ENCODE measurements at regions not wholly inside any gene's neighbourhood (a gene's known extent, or its start where the extent isn't known, plus 50 kb on each side); places are given as distances from the start of the nearest gene placed in this dataset.

DNA sequence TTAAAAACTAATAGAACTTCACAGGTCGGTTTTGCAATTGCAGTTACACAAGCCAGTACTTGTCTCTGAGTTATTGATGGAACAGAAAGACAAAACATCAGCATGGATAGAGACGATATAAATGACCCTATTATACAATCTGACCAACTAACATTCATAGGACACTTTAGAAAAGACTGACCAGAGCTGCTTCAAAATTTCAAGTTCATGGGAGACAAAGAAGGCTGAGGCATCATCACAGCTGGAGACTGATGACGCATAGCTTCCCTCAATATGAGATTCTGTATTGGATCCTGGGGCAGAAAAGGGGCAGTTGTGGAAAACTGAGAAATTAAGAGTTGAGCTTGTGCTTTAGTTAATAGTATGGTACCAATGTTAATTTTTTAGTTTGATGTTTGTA, 174.0 kb downstream of the THBS2 start:
- no peak for DNase-seq

DNA sequence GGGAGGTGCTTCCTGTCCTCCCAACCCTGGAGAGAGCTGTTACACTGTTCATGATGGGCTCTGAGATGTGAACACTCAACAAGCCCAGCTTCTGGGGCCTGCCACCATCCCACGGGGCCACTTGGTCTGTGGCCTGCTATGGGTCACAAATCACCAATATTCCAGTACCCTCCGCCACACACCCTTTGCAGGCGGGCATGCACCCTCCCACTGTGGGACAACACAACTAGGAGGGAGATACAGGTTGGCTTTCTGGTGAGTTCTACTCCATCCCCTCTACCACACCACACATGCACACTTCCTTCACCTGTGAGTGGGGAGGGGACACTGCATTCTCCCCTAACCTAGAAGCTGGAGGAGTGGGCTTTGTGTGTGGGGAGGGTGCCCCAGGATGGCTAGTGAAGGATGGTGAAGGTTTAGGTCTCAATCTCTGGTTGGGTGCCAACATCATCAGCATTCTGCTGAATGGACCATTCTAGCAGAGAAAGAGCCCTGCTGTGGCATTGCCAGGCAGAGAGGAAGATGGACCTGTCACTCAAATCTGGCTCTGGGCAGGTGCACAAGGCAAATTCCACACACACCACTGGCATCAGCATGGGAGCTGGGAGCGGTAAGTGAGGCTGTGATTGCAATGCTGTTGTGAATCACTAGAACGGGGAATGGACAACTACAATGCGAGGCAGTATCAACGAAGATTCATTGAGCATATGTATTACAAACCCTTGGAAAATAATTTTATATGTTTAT, 175.1 kb downstream of the THBS2 start:
- DNase-seq = no peak

GRCh38 chr6:169075915-169076654, 177.6 kb downstream of the THBS2 start:
- DNase-seq = no peak

- no peak for DNase-seq
Measured at GRCh38 chr6:169075211-169075914, 178.3 kb downstream of the THBS2 start.

- DNase-seq = no peak
Measured at GRCh38 chr6:169074526-169074925, 179.1 kb downstream of the THBS2 start.

- no peak for DNase-seq
Measured at GRCh38 chr6:169073311-169073710, 180.3 kb downstream of the THBS2 start.

- no peak for DNase-seq
Measured at GRCh38 chr6:169072127-169073042, 181.3 kb downstream of the THBS2 start.

DNA sequence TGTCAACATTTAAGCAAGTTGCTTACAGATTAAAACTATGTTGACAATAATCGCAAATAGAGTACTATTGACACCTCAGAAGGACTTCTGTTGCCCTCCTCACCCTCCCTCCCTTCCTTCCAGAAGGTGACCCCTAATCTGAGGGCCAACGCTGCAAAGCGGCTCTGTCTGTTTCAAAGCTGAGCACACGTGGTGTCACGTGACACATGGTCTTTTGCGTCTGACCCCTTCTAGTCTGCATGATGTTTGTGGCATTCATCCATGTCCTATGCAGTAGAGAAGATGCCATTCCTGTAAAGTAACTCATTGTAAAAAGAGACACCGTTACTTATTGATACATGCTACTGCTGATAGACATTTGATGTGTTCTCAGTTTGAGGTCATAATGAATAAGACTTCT, 182.3 kb downstream of the THBS2 start:
- DNase-seq = no peak

GRCh38 chr6:169070506-169071176, 183.0 kb downstream of the THBS2 start:
- DNase-seq = no peak

GRCh38 chr6:169069356-169069755, 184.3 kb downstream of the THBS2 start:
- DNase-seq = no peak

DNA sequence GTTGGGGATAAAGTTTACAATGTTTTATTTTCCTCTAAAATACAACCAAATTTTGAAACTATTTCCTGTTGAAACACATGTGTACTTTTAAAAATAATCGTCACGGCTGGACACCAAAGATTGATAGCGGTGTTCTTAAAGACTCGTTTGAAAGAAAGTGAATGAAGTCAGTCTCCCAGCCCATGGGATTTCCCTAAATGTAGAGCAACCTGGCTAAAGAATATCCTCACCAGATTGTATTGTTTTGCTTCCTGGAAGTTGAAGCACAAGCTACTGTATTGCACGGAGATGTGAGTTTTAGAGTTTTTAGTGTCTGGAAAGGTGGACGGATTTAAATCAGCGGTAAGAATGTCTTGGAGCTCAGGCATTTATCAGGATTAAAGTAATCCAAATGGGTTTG, 189.5 kb downstream of the THBS2 start:
- no peak for DNase-seq

- DNase-seq = no peak
Measured at GRCh38 chr6:169062272-169062671, 191.4 kb downstream of the THBS2 start.

DNA sequence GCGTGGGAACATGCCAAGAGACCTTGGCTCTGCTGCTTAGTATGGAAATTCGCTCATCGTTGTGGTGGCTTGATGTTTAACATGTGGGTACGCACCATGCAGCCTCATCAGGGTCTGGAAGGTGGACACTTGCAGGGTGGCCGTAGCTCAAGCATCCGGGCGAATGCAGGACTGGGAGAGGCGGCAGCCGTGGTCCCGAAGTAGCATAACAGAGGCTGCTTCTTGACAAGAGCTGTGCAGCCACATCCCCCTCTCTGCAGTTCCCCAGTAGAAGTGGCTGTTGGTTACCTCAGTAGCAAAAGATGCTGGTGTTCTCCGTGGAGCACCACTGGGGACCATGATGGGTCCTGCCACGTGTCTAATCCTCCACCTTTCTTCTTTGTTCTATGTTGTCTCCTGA, 195.0 kb downstream of the THBS2 start:
- no peak for DNase-seq

DNA sequence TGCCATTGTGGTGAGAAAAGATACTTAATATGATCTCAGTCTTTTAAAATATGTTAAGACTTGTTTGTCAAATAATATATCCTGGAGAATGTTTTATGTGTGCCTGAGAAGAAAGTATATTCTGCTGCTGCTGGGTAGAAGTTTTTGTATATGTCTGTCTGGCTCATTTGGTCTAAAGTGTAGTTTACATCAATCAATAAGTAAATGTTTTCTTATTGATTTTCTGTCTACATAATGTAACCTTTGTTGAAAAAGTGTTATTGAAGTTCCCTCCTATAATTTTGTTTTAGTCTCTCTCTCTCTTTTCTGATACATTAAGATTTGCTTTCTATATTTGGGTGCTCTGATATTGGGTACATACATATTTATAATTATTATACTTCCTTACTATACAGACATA, 201.2 kb downstream of the THBS2 start:
- no peak for DNase-seq

- DNase-seq = no peak
Measured at GRCh38 chr6:169051371-169051770, 202.3 kb downstream of the THBS2 start.

GRCh38 chr6:169048865-169049205, 204.8 kb downstream of the THBS2 start:
- no peak for DNase-seq

GRCh38 chr6:169048185-169048864, 205.3 kb downstream of the THBS2 start:
- DNase-seq = no peak

- DNase-seq = no peak
Measured at GRCh38 chr6:169047345-169047744, 206.3 kb downstream of the THBS2 start.

- DNase-seq = no peak
Measured at GRCh38 chr6:169046483-169047192, 207.0 kb downstream of the THBS2 start.

DNA sequence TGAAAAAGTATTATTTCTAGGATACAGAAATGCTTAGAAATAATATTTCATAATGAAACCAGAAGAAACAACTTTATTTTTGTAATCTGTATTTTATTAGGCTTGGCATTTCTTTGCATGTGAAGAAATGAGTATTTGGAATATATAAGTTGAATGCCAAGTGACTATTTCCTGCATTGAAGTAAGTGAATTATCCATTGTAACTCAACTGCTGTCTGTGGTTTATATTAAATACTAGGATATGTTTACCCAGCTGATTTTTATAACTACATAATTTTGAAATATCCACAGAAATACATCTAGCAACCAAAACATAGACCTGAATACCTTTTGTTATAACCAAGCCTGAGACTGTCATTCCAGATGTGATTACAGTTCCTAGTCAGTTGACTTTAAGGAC, 207.6 kb downstream of the THBS2 start:
- no peak for DNase-seq

DNA sequence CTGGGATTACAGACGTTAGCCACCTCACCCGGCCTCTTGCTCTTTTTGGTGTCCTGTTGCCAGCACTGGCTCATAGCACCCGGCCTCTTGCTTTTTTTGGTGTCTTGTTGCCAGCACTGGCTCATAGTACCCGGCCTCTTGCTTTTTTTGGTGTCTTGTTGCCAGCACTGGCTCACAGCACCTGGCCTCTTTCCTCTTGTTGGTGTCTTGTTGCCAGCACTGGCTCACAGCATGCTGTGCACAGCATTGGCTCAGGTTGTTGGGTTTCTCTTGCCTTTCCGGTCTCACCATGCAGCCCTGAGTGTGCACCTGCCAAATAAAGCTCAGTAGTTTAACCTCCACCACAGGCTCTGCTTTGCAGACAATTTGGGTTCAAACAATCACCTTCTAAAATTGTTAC, 208.2 kb downstream of the THBS2 start:
- no peak for DNase-seq

Data from CD4-positive, alpha-beta T cell treated with Interleukin-15 for 1 hour (primary cell).